ENCODE measurements at regions not wholly inside any gene's neighbourhood (a gene's known extent, or its start where the extent isn't known, plus 50 kb on each side); places are given as distances from the start of the nearest gene placed in this dataset.
A peak's percentile ranks its signal among the peaks of the same experiment; 100 is the strongest.
"Not testable (repeated sequence)": the region's sequence is repeated elsewhere in the genome, so short reads cannot be mapped to it uniquely, and the experiment has no call there.

DNA sequence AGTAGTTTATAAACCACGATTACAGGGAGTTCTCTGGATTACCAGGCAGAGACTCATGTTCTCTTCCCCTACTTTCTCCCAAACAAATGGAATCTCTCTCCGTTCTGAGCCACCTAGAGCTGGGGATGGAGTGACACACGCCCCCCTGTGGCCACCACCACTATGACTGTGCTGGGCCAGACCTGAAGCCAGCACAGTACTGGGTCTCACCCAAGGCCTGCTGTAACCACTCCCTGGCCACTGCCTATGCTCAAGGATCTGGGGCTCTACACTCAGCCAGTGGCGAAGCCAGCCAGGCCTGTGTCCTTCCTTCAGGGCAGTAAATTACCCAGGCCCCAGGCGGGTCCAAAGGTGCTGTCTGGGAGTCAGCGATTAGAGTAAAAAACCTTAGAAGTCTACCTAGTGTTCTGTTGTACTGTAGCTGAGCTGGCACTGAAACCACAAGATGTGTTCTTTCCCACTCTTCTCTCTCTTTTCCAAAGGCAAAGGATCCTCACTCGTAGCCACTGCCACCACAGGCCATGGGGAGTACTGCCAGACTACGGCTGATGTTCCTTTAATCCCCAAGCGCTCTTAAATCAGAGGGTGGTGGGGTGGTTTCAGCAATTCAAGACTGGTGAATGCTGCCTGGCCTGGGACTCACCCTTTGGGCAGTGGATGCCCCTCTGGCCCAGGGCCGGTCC lies 412.2 kb upstream of the ARX start:
- H3K9me2 ChIP-seq = no peaks in the 10 kb centered on the region
- H3K4me1 ChIP-seq (ENCODE audit: control insufficient read depth in 1 of 2, insufficient read depth in 2 of 2, low read depth in 1 of 2, low read length in 1 of 2) = no peaks in the 10 kb centered on the region
- WGBS (ENCODE audit: low lambda C conversion rate) = 10% methylated on average over 10 of the region's 10 CpGs
- H3F3A ChIP-seq (replicated peaks; ENCODE audit: insufficient read depth) = no peaks in the 10 kb centered on the region
- H3K36me3 ChIP-seq (replicated peaks in 1 of 2; ENCODE audit: control insufficient read depth in 1 of 2, insufficient read depth in 2 of 2, low read length in 1 of 2) = no peaks in the 10 kb centered on the region
- no peak overlapping the region for H3K9ac ChIP-seq
- ChIA-PET CTCF (no interaction called here), POLR2A (no interaction called here)
- H3K4me2 ChIP-seq = no peak overlapping the region
- no peak overlapping the region for H3K27ac ChIP-seq (ENCODE audit: low read depth in 2 of 2, low read length in 1 of 2)
- H3K4me3 ChIP-seq (ENCODE audit: low read depth in 2 of 2, low read length in 1 of 2) = no peak overlapping the region
- no peaks in the 10 kb centered on the region for H4K20me1 ChIP-seq (ENCODE audit: insufficient read depth)
- TF ChIP-seq TCF12 (IDR thresholded peaks at IDR 0.05) (no peak), MEF2A (IDR thresholded peaks at IDR 0.05; ENCODE audit: borderline replicate concordance, low read depth) (no peak), FOXJ3 (CRISPR knock-in tag; IDR thresholded peaks at IDR 0.05) (no peak), TAF1 (IDR thresholded peaks at IDR 0.05; ENCODE audit: borderline replicate concordance, low read depth, low read length) (no peak)
- TF ChIP-seq, protein P1, sequence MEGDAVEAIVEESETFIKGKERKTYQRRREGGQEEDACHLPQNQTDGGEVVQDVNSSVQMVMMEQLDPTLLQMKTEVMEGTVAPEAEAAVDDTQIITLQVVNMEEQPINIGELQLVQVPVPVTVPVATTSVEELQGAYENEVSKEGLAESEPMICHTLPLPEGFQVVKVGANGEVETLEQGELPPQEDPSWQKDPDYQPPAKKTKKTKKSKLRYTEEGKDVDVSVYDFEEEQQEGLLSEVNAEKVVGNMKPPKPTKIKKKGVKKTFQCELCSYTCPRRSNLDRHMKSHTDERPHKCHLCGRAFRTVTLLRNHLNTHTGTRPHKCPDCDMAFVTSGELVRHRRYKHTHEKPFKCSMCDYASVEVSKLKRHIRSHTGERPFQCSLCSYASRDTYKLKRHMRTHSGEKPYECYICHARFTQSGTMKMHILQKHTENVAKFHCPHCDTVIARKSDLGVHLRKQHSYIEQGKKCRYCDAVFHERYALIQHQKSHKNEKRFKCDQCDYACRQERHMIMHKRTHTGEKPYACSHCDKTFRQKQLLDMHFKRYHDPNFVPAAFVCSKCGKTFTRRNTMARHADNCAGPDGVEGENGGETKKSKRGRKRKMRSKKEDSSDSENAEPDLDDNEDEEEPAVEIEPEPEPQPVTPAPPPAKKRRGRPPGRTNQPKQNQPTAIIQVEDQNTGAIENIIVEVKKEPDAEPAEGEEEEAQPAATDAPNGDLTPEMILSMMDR (IDR thresholded peaks at IDR 0.05) = peak; percentile 17; the same call in 1 of the 2 replicates
- TF ChIP-seq, protein P2, sequence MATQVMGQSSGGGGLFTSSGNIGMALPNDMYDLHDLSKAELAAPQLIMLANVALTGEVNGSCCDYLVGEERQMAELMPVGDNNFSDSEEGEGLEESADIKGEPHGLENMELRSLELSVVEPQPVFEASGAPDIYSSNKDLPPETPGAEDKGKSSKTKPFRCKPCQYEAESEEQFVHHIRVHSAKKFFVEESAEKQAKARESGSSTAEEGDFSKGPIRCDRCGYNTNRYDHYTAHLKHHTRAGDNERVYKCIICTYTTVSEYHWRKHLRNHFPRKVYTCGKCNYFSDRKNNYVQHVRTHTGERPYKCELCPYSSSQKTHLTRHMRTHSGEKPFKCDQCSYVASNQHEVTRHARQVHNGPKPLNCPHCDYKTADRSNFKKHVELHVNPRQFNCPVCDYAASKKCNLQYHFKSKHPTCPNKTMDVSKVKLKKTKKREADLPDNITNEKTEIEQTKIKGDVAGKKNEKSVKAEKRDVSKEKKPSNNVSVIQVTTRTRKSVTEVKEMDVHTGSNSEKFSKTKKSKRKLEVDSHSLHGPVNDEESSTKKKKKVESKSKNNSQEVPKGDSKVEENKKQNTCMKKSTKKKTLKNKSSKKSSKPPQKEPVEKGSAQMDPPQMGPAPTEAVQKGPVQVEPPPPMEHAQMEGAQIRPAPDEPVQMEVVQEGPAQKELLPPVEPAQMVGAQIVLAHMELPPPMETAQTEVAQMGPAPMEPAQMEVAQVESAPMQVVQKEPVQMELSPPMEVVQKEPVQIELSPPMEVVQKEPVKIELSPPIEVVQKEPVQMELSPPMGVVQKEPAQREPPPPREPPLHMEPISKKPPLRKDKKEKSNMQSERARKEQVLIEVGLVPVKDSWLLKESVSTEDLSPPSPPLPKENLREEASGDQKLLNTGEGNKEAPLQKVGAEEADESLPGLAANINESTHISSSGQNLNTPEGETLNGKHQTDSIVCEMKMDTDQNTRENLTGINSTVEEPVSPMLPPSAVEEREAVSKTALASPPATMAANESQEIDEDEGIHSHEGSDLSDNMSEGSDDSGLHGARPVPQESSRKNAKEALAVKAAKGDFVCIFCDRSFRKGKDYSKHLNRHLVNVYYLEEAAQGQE (IDR thresholded peaks at IDR 0.05; ENCODE audit: low read depth, low read length) = no peak
- no peaks in the 10 kb centered on the region for H3K79me2 ChIP-seq (ENCODE audit: insufficient read depth)
- no peak overlapping the region for H2AFZ ChIP-seq (ENCODE audit: low read depth)
- no peak for DNase-seq
- no peaks in the 10 kb centered on the region for H3K9me3 ChIP-seq
- no peaks in the 10 kb centered on the region for H3K27me3 ChIP-seq (ENCODE audit: insufficient read depth)

DNA sequence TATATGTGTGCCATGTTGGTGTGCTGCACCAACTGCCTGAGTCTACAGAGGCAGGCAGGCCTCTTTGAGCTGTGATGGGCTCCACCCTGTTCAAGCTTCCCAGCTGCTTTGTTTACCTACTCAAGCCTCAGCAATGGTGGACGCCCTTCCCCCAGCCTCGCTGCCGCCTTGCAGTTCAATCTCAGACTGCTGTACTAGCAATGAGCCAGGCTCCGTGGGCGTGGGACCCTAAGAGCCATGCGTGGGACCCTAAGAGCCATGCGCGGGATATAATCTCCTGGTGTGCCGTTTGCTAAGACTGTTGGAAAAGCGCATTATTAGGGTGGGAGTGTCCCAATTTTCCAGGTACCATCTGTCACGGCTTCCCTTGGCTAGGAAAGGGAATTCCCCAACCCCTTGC lies 388.4 kb upstream of the ARX start:
- H3K36me3 ChIP-seq (replicated peaks in 1 of 2; ENCODE audit: control insufficient read depth in 1 of 2, insufficient read depth in 2 of 2, low read length in 1 of 2); H3K4me1 ChIP-seq (ENCODE audit: control insufficient read depth in 1 of 2, insufficient read depth in 2 of 2, low read depth in 1 of 2, low read length in 1 of 2); CTCF ChIA-PET; H3F3A ChIP-seq (replicated peaks; ENCODE audit: insufficient read depth); H3K79me2 ChIP-seq (ENCODE audit: insufficient read depth); H3K4me2 ChIP-seq; H3K9ac ChIP-seq; H3K4me3 ChIP-seq (ENCODE audit: low read depth in 2 of 2, low read length in 1 of 2); H4K20me1 ChIP-seq (ENCODE audit: insufficient read depth); H3K9me3 ChIP-seq; POLR2A ChIA-PET; H3K27me3 ChIP-seq (ENCODE audit: insufficient read depth); H3K9me2 ChIP-seq; H2AFZ ChIP-seq (ENCODE audit: low read depth); DNase-seq; H3K27ac ChIP-seq (ENCODE audit: low read depth in 2 of 2, low read length in 1 of 2): not testable (repeated sequence)
- 38% methylated on average over 9 of the region's 11 CpGs for WGBS (ENCODE audit: low lambda C conversion rate)
